OCI-LY3 (cell line): ENCODE measurements at regions not wholly inside any gene's neighbourhood (a gene's known extent, or its start where the extent isn't known, plus 50 kb on each side); places are given as distances from the start of the nearest gene placed in this dataset.

Source experiments
- EZH2phosphoT487 ChIP-seq: fragments of 200-600 bp; shearing (Covaris generic); IDR thresholded peaks from 2 replicates; pipeline ENCODE4 v1.6.1; 2018; ENCODE audit warnings: antibody characterized with exemption, mixed run types, low read depth
- TF ChIP-seq, protein P1 (sequence below): fragments of 200-600, 300-600 bp; sonication (generic); IDR thresholded peaks from 2 replicates; pipeline ENCODE4 v1.5.1; 2014; ENCODE audit warnings: antibody characterized with exemption, low read length, low read depth

DNA sequence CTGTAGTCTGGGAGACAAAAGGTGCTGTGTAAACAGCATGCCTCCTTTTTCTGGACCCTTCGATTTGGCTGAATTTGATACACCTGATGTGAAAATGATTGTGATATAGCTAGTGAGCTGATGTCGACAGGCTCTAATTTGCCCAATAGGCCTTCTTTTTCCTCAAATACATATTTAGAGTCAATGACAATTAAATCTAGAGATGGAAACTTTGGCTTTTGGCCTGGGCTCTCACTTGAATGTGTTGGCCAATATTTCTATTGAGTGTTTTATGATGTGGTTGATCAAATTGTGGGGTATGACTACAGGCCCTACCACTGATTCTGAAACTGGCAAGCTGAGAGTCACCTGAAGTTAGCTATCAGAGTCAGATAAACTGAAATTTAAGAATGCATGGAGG is 151.8 kb upstream of the MEOX2 start:
- TF ChIP-seq, protein P1, sequence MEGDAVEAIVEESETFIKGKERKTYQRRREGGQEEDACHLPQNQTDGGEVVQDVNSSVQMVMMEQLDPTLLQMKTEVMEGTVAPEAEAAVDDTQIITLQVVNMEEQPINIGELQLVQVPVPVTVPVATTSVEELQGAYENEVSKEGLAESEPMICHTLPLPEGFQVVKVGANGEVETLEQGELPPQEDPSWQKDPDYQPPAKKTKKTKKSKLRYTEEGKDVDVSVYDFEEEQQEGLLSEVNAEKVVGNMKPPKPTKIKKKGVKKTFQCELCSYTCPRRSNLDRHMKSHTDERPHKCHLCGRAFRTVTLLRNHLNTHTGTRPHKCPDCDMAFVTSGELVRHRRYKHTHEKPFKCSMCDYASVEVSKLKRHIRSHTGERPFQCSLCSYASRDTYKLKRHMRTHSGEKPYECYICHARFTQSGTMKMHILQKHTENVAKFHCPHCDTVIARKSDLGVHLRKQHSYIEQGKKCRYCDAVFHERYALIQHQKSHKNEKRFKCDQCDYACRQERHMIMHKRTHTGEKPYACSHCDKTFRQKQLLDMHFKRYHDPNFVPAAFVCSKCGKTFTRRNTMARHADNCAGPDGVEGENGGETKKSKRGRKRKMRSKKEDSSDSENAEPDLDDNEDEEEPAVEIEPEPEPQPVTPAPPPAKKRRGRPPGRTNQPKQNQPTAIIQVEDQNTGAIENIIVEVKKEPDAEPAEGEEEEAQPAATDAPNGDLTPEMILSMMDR, result no peak
- no peak for TF ChIP-seq EZH2phosphoT487
